MM.1S (cell line): ENCODE measurements at regions not wholly inside any gene's neighbourhood (a gene's known extent, or its start where the extent isn't known, plus 50 kb on each side); places are given as distances from the start of the nearest gene placed in this dataset.

Experiments
- CTCF ChIP-seq: fragments of 300-600 bp; sonication (generic); IDR thresholded peaks from 2 replicates; pipeline ENCODE4 v1.5.1; 2016; ENCODE audit warnings: antibody characterized with exemption, low read length, mixed read lengths
- EZH2 ChIP-seq: fragments of 300-600 bp; sonication (generic); optimal IDR thresholded peaks from 2 replicates; pipeline ENCODE3; 2017; ENCODE audit warnings: low read depth, mild to moderate bottlenecking, antibody characterized with exemption, low read length, mixed read lengths
- EZH2phosphoT487 ChIP-seq: fragments of 300-600 bp; sonication (generic); IDR thresholded peaks from 2 replicates; pipeline ENCODE4 v1.6.1; 2018; ENCODE audit warnings: antibody characterized with exemption, low read length

- TF ChIP-seq CTCF = no peak
- no peak for TF ChIP-seq EZH2
- TF ChIP-seq EZH2phosphoT487 = no peak
Measured at GRCh38 chr7:149375234-149376008, 85.4 kb downstream of the ZNF777 start.
